NCI-H345 treated with DMSO at 0.1 percent for 48 hours (cell line): ENCODE measurements at regions not wholly inside any gene's neighbourhood (a gene's known extent, or its start where the extent isn't known, plus 50 kb on each side); places are given as distances from the start of the nearest gene placed in this dataset.

Experiments used
- DNase-seq: peaks from one replicate; lab custom pipeline; 2025; ENCODE audit not compliant: unreplicated experiment; lab: John Stamatoyannopoulos, UW

- DNase-seq: no peak
Observed at GRCh38 chr4:31051565-31051964, 331.4 kb downstream of the PCDH7 start.

GRCh38 chr4:31052519-31052918, 332.4 kb downstream of the PCDH7 start:
- no peak for DNase-seq

- no peak for DNase-seq
Observed at GRCh38 chr4:31053451-31053850, 333.3 kb downstream of the PCDH7 start.

DNA sequence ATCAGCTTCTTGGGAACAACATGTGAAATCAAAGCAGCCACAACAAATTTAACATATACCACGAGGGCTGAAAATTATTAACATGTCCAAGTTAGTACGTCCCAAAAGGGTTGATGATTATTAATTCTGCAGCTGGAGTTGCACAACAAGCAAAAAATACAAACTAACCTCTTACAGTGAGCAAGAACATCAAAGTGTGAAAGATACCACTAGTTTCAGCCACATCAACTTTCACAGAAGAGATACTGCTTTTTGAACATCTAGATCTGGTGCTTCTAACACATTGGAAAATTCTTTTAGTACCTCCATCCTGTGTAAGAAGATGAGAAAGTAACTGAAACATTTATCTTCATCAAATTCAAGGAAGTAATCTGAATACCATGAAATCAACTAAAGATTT, 334.1 kb downstream of the PCDH7 start:
- DNase-seq: no peak

DNA sequence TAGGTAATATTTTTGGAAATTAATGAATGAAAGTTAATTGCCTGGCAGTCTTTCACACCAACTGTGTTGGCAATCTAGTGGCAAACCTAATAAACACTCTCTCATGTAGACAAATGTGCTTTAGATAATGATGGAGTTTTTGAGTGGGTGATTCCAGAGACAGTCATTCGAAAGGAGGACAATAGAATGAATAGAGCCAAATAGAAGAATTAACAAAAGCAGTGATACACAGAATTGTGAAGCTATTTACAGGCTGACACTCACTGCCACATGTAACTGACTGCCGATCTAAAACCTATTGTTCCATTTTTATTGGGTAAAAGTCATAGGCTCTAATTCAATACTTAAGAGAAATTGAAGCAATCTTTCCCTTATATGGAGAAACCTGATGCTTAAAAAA, 338.5 kb downstream of the PCDH7 start:
- DNase-seq: no peak

DNA sequence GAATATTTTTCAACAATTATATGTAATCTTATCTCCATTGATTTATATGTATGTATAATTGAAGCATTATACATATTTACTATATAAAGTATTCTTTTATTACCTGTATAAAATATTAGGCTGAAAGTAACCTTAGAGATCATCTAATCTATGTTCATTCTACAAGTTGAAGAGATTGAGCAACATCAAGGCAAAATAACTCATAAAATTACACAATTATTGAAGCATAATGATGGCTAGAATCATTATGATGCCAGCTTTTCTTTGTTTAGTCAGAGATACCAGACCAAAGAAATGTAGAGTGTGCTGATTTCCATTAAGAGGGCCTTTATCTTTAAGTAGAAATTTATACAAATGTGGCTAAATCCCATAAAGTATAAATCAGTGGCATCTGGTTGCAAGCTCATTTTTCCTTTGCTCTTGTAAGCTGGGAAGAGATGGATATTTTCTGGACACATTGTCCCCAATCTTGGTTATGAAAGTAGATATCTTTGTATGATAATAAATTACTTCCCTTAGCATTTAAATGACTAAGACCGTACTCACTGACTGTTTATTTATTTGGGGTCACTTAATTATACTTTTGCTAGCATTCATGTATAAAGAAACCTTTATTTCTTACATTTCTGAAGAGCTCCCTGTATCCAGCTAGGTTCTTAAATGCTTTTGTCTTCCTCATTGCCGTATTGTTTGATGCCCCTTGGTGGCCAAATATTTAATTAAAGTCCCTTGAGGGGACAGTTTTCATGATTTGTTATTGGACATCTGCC, 339.8 kb downstream of the PCDH7 start:
- DNase-seq: no peak

GRCh38 chr4:31065086-31065485, 344.9 kb downstream of the PCDH7 start:
- no peak for DNase-seq

DNA sequence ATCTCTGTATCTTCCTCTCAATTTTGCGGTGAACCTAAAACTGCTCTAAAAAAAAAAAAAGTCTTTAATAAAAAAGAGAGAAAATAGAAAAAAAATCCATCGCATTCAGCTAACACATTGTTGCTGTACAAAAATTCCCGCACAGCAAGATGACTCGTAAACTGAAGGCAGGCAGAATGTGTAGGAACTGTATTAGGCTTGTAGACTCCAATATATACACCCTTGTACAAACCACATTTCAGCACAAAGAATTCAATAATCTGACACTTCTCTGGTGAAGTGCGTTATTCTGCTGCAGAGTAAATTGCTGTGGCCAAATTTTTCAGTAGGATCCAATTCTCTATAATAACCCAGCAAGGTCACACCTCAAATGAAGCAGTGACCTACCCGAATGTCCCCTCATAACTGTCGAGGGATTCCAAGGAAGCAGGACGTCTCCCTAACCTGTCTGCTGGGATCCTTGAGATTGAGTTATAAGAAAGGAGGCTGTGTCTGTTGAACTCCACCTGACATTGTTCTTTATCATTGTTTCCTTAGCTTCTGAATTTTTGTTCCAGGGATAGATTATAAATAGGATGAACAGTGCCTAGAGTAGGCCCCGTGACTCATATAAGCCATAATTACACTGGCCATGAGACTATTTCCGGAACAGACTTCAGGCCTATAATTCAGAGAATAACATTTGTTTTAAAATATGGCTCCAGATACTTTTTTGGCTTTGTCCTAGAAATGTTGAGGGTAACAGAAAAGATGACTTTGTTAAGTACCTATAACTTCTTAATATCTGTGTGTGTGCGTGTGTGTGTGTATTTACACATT, 348.3 kb downstream of the PCDH7 start:
- no peak for DNase-seq

DNA sequence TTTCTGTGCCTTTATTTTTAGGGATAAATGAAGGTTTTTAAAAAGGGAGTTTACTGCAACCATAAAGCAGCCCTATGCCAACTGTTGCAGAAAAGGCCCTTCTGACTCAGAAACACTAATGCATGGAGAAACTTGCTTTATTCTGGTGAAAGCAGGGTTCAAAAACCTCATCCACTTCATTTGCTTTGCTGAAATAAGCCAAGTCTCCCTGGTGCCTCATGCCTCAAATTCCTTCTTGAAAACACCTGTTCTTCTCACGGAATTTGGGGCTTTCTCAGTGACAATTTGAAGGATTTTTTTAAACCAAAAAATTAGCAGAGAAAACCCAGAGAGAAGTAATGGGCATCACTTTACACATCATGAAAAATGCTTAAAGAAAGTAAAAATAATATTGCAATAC, 349.0 kb downstream of the PCDH7 start:
- no peak for DNase-seq

- no peak for DNase-seq
Observed at GRCh38 chr4:31071508-31072486, 351.6 kb downstream of the PCDH7 start.

- DNase-seq: no peak
Observed at GRCh38 chr4:31075969-31076368, 355.8 kb downstream of the PCDH7 start.

DNA sequence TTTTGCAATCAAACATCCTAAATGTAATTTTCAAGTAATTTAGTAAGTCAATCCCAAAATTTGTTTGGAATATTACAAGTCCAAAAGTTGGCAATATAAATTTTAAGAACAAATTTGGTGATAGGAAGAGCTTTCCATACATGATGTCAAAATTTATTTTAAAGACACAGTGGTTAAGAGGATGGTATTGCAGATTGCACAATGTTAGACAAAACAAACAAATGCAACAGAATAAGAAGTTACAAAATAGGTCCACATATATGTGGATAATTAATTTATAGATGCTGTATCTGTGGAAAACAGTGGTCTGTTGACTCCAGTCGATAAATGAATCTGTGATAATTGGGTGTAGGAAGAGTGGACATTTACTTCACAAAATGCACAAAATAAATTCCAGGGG, 358.5 kb downstream of the PCDH7 start:
- DNase-seq: no peak

DNA sequence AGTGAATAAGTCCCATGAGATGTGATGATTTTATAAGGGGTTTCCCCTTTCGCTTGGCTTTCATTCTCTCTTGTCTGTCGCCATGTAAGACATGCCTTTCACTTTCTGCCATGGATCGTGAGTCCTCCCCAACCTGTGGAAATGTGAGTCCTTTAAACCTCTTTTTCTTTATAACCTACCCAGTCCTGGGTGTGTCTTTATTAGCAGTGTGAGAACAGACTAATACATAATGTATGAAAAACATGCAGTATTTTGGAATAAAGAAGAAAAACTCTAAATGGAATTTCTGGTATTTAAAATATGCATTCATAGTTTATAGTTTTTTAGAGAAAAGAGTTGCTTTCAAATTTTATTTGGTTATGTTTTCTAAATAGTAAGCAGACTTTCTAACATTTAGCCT, 360.7 kb downstream of the PCDH7 start:
- no peak for DNase-seq

- DNase-seq: no peak
Observed at GRCh38 chr4:31081366-31081765, 361.2 kb downstream of the PCDH7 start.

DNA sequence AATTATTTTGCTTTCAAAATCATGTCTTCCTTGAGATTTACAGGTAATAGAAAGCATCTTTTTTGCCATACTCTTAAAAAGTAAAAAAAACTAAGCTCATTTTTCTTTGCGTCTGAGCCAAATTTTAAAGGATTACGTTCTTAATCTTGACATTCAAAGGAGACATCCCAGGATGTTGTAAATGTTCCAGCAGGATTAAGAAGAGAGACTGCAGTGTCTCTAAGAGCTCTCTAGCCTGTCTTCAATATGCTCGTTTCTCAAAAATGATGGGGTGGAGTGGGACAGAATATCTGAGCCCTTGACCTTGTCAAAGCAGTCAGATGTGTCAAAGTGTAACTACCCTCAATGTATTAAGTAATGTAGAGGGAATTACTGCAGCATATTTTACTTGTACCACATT, 363.3 kb downstream of the PCDH7 start:
- no peak for DNase-seq

DNA sequence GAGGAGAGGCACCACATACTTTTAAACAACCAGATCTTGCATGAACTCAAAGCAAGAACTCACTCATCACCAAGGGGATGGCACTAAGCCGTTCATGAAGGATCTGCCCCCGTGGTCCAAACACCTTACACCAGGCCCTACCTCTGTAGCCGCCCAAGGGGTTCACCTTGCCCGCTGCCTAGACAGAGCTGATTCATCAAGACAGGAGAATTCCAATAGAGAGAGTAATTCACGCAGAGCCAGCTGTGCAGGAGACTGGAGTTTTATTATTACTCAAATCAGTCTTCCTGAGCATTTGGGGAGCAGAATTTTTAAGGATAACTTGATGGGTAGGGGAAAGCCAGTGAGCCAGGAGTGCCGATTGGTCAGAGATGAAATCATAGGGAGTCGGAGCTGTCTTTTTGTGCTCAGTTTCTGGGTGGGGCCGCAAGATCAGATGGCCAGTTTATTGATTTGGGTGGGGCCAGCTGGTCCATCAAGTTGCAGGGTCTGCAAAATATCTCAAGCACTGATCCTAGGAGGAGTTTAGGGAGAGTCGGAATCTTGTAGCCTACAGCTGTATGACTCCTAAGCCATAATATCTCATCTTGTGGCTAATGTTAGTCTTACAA, 364.7 kb downstream of the PCDH7 start:
- DNase-seq: no peak

- DNase-seq: no peak
Observed at GRCh38 chr4:31085689-31086088, 365.5 kb downstream of the PCDH7 start.

GRCh38 chr4:31086756-31087330, 366.7 kb downstream of the PCDH7 start:
- no peak for DNase-seq

DNA sequence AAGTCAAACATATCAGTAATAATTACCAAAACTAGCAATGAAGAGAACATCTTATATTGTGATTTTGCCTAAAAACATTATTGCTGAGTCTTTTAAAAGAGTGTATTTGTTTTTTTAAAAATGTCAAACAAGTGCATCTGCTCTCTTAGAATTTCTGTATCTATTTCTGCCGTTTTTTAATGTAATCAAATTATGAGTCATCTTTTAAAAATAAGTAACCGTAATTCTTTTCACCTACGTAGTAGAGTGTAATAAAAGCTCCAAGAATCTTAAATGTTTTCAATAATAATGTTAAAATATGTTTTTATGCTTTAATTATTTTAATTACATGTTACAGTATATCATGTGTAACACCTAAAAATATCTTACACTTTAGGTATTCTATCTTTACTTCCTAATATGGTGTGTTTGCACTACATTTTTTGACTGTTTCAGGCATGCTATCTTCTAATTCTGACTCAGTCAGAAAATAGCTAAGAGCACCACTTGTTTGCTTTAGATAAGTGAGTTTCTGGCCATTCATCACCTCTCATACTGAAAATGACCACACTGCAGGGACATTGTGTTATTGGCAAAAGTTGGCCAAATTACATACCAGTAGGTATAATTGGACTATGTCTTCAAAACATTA, 368.5 kb downstream of the PCDH7 start:
- DNase-seq: no peak

GRCh38 chr4:31089815-31090214, 369.6 kb downstream of the PCDH7 start:
- no peak for DNase-seq
